ENCODE measurements at regions not wholly inside any gene's neighbourhood (a gene's known extent, or its start where the extent isn't known, plus 50 kb on each side); places are given as distances from the start of the nearest gene placed in this dataset.

GRCh38 chr18:71209944-71210343, 921.1 kb downstream of the SOCS6 start:
- Histone ChIP-seq H3K9me3 (no peaks in the 10 kb centered on the region), H3K4me1 (no peaks in the 10 kb centered on the region), H3K27me3 (no peaks in the 10 kb centered on the region), H3K36me3 (no peaks in the 10 kb centered on the region), H3K4me3 (no peak overlapping the region), H3K27ac (no peak overlapping the region)
- DNase-seq (ENCODE audit: low spot score in 2 of 2), result no peak
- WGBS, 2 donors, result 28 to 36% methylated on average over 2 of the region's 2 CpGs
- TF ChIP-seq POLR2A (IDR thresholded peaks at IDR 0.05) (no peak), CTCF (IDR thresholded peaks at IDR 0.05) (no peak), EP300 (IDR thresholded peaks at IDR 0.05) (no peak)

GRCh38 chr18:71194438-71194837, 905.6 kb downstream of the SOCS6 start:
- no peak for DNase-seq (ENCODE audit: low spot score in 2 of 2)
- TF ChIP-seq EP300 (IDR thresholded peaks at IDR 0.05) (no peak), POLR2A (IDR thresholded peaks at IDR 0.05) (no peak), CTCF (IDR thresholded peaks at IDR 0.05) (no peak)
- WGBS, 2 donors, result 71 to 74% methylated on average over 1 of the region's 1 CpG
- H3K36me3 ChIP-seq, result no peaks in the 10 kb centered on the region
- no peaks in the 10 kb centered on the region for H3K27me3 ChIP-seq
- H3K4me1 ChIP-seq, result no peaks in the 10 kb centered on the region
- H3K4me3 ChIP-seq, result no peak overlapping the region
- no peak overlapping the region for H3K27ac ChIP-seq
- no peaks in the 10 kb centered on the region for H3K9me3 ChIP-seq

GRCh38 chr18:71189581-71189980, 900.7 kb downstream of the SOCS6 start:
- Histone ChIP-seq H3K4me3 (no peak overlapping the region), H3K36me3 (no peaks in the 10 kb centered on the region), H3K9me3 (no peaks in the 10 kb centered on the region), H3K27ac (no peak overlapping the region), H3K27me3 (no peaks in the 10 kb centered on the region), H3K4me1 (no peaks in the 10 kb centered on the region)
- no peak for DNase-seq (ENCODE audit: low spot score in 2 of 2)
- WGBS, 2 donors, result 81% methylated on average over 3 of the region's 3 CpGs
- TF ChIP-seq CTCF (IDR thresholded peaks at IDR 0.05), result no peak
- no peak for TF ChIP-seq POLR2A (IDR thresholded peaks at IDR 0.05)
- TF ChIP-seq EP300 (IDR thresholded peaks at IDR 0.05), result no peak

- 23 to 29% methylated on average over 4 of the region's 4 CpGs for WGBS, 2 donors
- peak overlapping the region in 1 of 4 donors; percentile 23 for H3K4me3 ChIP-seq
- TF ChIP-seq POLR2A (IDR thresholded peaks at IDR 0.05), result no peak
- TF ChIP-seq CTCF (IDR thresholded peaks at IDR 0.05), result no peak
- TF ChIP-seq EP300 (IDR thresholded peaks at IDR 0.05), result no peak
- H3K36me3 ChIP-seq, result no peaks in the 10 kb centered on the region
- DNase-seq (ENCODE audit: low spot score in 2 of 2), result no peak
- H3K27me3 ChIP-seq, result no peaks in the 10 kb centered on the region
- no peaks in the 10 kb centered on the region for H3K9me3 ChIP-seq
- no peaks in the 10 kb centered on the region for H3K4me1 ChIP-seq
- peak overlapping the region in 2 of 4 donors; percentile 38 to 53 for H3K27ac ChIP-seq
Observed at GRCh38 chr18:71168557-71169145, 879.8 kb downstream of the SOCS6 start.

GRCh38 chr18:71136487-71136886, 847.6 kb downstream of the SOCS6 start:
- Histone ChIP-seq H3K36me3 (no peaks in the 10 kb centered on the region), H3K4me3 (no peak overlapping the region), H3K27ac (peak overlapping the region in 2 of 4 donors; percentile 46 to 60), H3K4me1 (peaks cover 0 to 15% (median 3%) of the 10 kb centered on the region in 4 donors), H3K27me3 (no peaks in the 10 kb centered on the region), H3K9me3 (no peaks in the 10 kb centered on the region)
- 21 to 37% methylated on average over 3 of the region's 3 CpGs for WGBS, 2 donors
- peak in 1 of 2 donors; percentile 22 for DNase-seq (ENCODE audit: low spot score in 2 of 2)
- no peak for TF ChIP-seq CTCF (IDR thresholded peaks at IDR 0.05)
- no peak for TF ChIP-seq POLR2A (IDR thresholded peaks at IDR 0.05)
- peak; percentile 24 to 68 for TF ChIP-seq EP300 (IDR thresholded peaks at IDR 0.05)

Data from tibial nerve (tissue), 4 donors.